SK-N-SH treated with all-trans-retinoic acid at 6 μM for 48 hours (cell line): ENCODE measurements at regions not wholly inside any gene's neighbourhood (a gene's known extent, or its start where the extent isn't known, plus 50 kb on each side); places are given as distances from the start of the nearest gene placed in this dataset.

Experiments used
- ATAC-seq: fragments of 200-7000 bp; cut with Tn5 transposase; 3 replicates; pipeline ENCODE4 v1.9.1; 2020; ENCODE audit warnings: mild to moderate bottlenecking, moderate library complexity
- ARNTL ChIP-seq: fragments of 450-650 bp; formaldehyde crosslinking; IDR thresholded peaks from 2 replicates; pipeline ENCODE4 v1.5.0; 2020; ENCODE audit warnings: low read depth, mild to moderate bottlenecking, moderate library complexity, borderline replicate concordance
- BACH2 ChIP-seq: fragments of 250-450 bp; sonication (Bioruptor Pico); IDR thresholded peaks from 2 replicates; pipeline ENCODE4 v1.9.0; 2021; ENCODE audit warnings: mild to moderate bottlenecking, borderline replicate concordance
- CREB5 ChIP-seq: fragments of 250-450 bp; sonication (Bioruptor Pico); IDR thresholded peaks from 2 replicates; pipeline ENCODE4 v1.5.1; 2020; ENCODE audit warnings: low read depth, mild to moderate bottlenecking, moderate library complexity
- CSRNP3 ChIP-seq: fragments of 250-450 bp; sonication (Bioruptor Pico); IDR thresholded peaks from 2 replicates; pipeline ENCODE4 v1.5.1; 2021; ENCODE audit warnings: mild to moderate bottlenecking, moderate library complexity
- GLIS3 ChIP-seq: fragments of 250-450 bp; sonication (Bioruptor Pico); IDR thresholded peaks from 2 replicates; pipeline ENCODE4 v1.5.0; 2020; ENCODE audit warnings: mild to moderate bottlenecking, moderate library complexity
- RARB ChIP-seq: fragments of 250-450 bp; sonication (Bioruptor Pico); IDR thresholded peaks from 2 replicates; pipeline ENCODE4 v1.8.0; 2021; ENCODE audit warnings: mild to moderate bottlenecking, moderate library complexity
- TCF4 ChIP-seq: fragments of 250-450 bp; sonication (Bioruptor Pico); IDR thresholded peaks from 2 replicates; pipeline ENCODE4 v1.8.0; 2021; ENCODE audit warnings: mild to moderate bottlenecking, moderate library complexity, borderline replicate concordance
- TOX ChIP-seq: fragments of 250-450 bp; sonication (Bioruptor Pico); IDR thresholded peaks from 2 replicates; pipeline ENCODE4 v1.8.0; 2021; ENCODE audit warnings: mild to moderate bottlenecking, moderate library complexity, borderline replicate concordance
- TSHZ2 ChIP-seq: fragments of 250-450 bp; sonication (Bioruptor Pico); IDR thresholded peaks from 2 replicates; pipeline ENCODE4 v1.5.0; 2020; ENCODE audit warnings: mild to moderate bottlenecking, moderate library complexity
- ZC3H10 ChIP-seq: fragments of 250-450 bp; sonication (Bioruptor Pico); IDR thresholded peaks from 2 replicates; pipeline ENCODE4 v1.5.1; 2021; ENCODE audit warnings: mild to moderate bottlenecking, moderate library complexity
- ZFP3 ChIP-seq: fragments of 250-450 bp; sonication (Bioruptor Pico); IDR thresholded peaks from 2 replicates; pipeline ENCODE4 v1.5.0; 2020; ENCODE audit warnings: mild to moderate bottlenecking, moderate library complexity
- ZFP30 ChIP-seq: fragments of 450-650 bp; formaldehyde crosslinking; IDR thresholded peaks from 2 replicates; pipeline ENCODE4 v1.5.0; 2022; ENCODE audit warnings: mild to moderate bottlenecking, moderate library complexity
- ZNF565 ChIP-seq: fragments of 450-650 bp; formaldehyde crosslinking; conservative IDR thresholded peaks from 2 replicates; pipeline ENCODE4 v1.5.0; 2020; ENCODE audit warnings: low read depth, mild to moderate bottlenecking, moderate library complexity
- ZNF70 ChIP-seq: fragments of 450-650 bp; formaldehyde crosslinking; IDR thresholded peaks from 2 replicates; pipeline ENCODE4 v1.5.0; 2020; ENCODE audit warnings: mild to moderate bottlenecking, moderate library complexity
- TF ChIP-seq, protein P1 (sequence below): fragments of 250-450 bp; sonication (Bioruptor Pico); IDR thresholded peaks from 2 replicates; pipeline ENCODE4 v1.8.0; 2020; ENCODE audit warnings: mild to moderate bottlenecking, moderate library complexity, borderline replicate concordance
- TF ChIP-seq, protein P2 (sequence below): fragments of 250-450 bp; sonication (Bioruptor Pico); IDR thresholded peaks from 2 replicates; pipeline ENCODE4 v1.8.0; 2021; ENCODE audit warnings: low read depth, mild to moderate bottlenecking, moderate library complexity, borderline replicate concordance

- TF ChIP-seq, protein P1, sequence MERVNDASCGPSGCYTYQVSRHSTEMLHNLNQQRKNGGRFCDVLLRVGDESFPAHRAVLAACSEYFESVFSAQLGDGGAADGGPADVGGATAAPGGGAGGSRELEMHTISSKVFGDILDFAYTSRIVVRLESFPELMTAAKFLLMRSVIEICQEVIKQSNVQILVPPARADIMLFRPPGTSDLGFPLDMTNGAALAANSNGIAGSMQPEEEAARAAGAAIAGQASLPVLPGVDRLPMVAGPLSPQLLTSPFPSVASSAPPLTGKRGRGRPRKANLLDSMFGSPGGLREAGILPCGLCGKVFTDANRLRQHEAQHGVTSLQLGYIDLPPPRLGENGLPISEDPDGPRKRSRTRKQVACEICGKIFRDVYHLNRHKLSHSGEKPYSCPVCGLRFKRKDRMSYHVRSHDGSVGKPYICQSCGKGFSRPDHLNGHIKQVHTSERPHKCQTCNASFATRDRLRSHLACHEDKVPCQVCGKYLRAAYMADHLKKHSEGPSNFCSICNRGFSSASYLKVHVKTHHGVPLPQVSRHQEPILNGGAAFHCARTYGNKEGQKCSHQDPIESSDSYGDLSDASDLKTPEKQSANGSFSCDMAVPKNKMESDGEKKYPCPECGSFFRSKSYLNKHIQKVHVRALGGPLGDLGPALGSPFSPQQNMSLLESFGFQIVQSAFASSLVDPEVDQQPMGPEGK (CRISPR knock-in tag): no peak
- TF ChIP-seq BACH2 (CRISPR knock-in tag) (no peak), GLIS3 (CRISPR knock-in tag) (no peak)
Observed at GRCh38 chr21:16199539-16199938, 469.8 kb downstream of the USP25 start (continued).

GRCh38 chr21:16201718-16202117, 471.9 kb downstream of the USP25 start:
- no peak for ATAC-seq

More at GRCh38 chr21:16201718-16202117, 471.9 kb downstream of the USP25 start:
- TF ChIP-seq TCF4 (no peak), ARNTL (no peak), GLIS3 (CRISPR knock-in tag) (no peak), TSHZ2 (CRISPR knock-in tag) (no peak), ZC3H10 (CRISPR knock-in tag) (no peak), CSRNP3 (CRISPR knock-in tag) (no peak), ZNF70 (CRISPR knock-in tag) (no peak), ZFP3 (CRISPR knock-in tag) (no peak), RARB (no peak), TOX (CRISPR knock-in tag) (no peak), CREB5 (no peak), ZFP30 (CRISPR knock-in tag) (no peak), ZNF565 (no peak)
- TF ChIP-seq, protein P1 (CRISPR knock-in tag): no peak
- TF ChIP-seq, protein P2, sequence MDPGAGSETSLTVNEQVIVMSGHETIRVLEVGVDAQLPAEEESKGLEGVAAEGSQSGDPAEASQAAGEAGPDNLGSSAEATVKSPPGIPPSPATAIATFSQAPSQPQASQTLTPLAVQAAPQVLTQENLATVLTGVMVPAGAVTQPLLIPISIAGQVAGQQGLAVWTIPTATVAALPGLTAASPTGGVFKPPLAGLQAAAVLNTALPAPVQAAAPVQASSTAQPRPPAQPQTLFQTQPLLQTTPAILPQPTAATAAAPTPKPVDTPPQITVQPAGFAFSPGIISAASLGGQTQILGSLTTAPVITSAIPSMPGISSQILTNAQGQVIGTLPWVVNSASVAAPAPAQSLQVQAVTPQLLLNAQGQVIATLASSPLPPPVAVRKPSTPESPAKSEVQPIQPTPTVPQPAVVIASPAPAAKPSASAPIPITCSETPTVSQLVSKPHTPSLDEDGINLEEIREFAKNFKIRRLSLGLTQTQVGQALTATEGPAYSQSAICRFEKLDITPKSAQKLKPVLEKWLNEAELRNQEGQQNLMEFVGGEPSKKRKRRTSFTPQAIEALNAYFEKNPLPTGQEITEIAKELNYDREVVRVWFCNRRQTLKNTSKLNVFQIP (CRISPR knock-in tag): no peak
